GM21515 (cell line): ENCODE measurements at regions not wholly inside any gene's neighbourhood (a gene's known extent, or its start where the extent isn't known, plus 50 kb on each side); places are given as distances from the start of the nearest gene placed in this dataset.

Experiments
- ATAC-seq: cut with Tn5 transposase; IDR thresholded peaks from one replicate; pipeline ENCODE4 v1.9.1; 2021; ENCODE audit not compliant: unreplicated experiment

GRCh38 chr4:148831945-148832344 lies 389.7 kb upstream of the NR3C2 start:
- no peak for ATAC-seq

- ATAC-seq: no peak
Measured at GRCh38 chr4:148828291-148828690, 386.1 kb upstream of the NR3C2 start.

DNA sequence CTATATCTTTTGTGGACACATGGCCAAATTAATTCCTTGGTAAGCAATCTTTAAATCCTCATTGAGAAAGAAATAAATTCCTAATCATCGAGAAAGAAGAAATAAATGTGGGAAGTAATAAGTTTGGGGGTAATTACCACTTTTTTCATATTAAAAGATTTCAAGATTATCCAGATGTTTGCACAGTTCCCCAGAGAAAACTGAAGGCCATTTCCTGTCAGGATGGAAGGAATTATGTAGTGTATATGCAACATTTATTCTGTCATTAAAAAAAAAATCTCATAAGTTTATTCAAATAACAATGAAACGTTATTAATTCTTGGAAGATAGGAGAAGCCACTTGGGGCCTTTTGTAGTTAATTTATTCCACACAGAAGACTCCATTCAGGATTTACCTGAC lies 385.6 kb upstream of the NR3C2 start:
- no peak for ATAC-seq

- ATAC-seq: no peak
Measured at GRCh38 chr4:148823419-148823769, 381.2 kb upstream of the NR3C2 start.

DNA sequence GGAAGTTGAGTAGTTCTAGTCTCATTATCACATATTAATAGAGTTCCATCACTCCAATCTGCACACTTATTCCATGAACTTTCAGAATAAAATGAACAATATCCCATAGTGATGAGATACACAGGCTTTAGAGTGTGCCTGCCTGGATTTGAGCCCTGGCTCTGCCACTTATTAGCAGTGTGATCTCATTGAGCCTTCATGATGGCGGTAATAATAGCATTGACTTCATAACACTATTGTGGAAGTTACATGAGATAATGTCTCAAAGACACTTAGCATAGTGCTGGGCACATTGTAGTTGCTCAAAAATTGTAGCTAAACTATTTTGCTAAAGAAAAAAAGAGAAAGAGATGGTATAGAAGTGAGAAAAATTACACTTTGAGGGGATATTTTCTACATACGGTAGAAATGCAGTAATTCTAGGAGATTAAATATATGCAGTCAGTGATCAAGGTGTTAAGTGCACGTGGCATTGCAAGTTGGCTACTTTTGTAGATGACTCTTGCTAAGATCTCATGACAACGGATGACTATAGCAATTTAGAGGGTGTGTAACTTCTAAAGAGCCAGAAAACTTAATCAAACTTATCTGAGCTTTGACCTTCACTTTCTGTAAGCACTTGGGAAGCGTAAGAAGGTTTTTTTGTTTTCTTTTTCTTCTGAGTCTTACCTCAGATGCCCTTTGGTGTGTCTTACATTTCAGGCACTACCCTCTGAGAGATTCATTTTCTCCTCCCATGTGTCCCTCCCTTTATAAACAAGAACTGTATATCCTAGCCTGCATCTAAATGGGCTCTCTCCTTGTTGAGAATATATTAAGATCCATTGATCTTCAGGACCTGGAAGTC lies 380.6 kb upstream of the NR3C2 start:
- ATAC-seq: no peak

DNA sequence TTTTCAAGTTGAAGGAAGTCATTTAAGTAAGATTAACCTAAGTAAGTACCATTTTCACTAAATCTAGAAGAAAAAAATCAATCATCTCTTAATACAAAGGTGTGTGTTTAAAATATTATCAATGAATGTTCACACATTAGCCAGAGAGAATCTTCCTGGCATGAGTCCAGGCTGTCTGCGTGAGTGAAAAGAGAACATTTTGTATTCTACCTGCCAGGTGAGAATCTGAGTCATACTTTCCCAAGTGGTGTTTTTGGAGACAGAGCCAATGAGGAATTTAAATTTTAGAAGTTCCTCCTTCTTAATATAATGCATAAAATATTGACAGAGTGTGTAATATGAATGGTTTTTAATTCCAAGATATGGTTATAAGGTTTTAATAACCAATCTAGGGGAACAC lies 371.8 kb upstream of the NR3C2 start:
- no peak for ATAC-seq

GRCh38 chr4:148813289-148813688 lies 371.1 kb upstream of the NR3C2 start:
- ATAC-seq: no peak

- no peak for ATAC-seq
Measured at GRCh38 chr4:148812101-148812500, 369.9 kb upstream of the NR3C2 start.

DNA sequence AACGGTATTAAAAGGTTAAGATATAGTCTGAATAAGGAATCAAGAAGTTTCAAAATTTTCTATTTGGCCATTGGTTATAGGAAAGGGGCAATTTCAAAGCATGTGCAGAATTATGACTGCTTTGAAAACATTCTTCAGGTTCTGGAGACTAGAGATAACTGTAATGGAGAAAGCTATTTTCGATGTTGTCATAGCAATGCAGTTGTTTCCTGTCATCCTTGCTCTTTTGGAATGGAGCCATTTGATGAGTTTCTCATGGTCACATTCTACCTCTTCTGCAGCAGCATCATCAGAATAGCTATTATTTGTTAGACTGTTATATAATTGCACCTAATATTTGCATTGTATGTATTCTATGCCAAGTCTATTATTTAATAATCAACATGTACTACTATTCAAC lies 368.2 kb upstream of the NR3C2 start:
- ATAC-seq: no peak

DNA sequence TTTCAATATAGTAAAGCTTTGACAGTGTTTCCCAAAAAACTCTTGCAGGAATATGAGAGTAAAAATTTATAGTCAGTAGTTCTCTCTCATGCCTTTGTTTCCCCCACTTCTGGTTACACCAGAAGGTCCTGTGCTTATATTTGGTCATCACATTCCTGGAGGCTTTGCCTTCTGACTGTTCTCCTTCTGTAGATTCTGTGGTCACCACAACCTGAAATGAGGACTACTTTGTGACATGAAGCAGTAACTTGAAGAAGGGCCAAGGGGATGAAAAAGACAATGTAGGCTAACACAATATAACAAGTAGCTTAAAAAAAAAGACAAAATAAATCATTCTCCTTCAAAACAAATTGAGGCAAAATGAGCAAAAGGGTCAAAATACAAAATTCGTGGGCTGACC lies 366.2 kb upstream of the NR3C2 start:
- ATAC-seq: no peak

DNA sequence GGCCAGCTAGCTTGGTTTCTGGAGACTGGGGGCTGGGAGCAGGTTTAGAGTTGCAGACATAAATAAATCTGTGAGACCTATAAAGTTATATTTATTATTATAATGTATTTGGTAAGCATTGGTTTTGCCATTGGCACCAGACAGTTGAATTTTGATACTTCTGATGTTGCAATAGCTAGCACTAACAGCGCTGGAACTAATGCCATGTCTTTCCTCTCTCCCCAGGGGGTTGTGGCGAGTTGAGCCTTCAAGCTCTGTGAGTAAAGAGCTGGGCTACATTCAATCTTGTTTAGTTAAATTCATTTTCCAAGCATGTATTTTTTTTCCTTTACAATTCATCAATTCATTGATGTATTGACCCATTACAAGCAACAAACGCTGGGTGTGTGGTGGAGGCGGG lies 358.7 kb upstream of the NR3C2 start:
- no peak for ATAC-seq

- ATAC-seq: no peak
Measured at GRCh38 chr4:148800336-148800885, 358.2 kb upstream of the NR3C2 start.

DNA sequence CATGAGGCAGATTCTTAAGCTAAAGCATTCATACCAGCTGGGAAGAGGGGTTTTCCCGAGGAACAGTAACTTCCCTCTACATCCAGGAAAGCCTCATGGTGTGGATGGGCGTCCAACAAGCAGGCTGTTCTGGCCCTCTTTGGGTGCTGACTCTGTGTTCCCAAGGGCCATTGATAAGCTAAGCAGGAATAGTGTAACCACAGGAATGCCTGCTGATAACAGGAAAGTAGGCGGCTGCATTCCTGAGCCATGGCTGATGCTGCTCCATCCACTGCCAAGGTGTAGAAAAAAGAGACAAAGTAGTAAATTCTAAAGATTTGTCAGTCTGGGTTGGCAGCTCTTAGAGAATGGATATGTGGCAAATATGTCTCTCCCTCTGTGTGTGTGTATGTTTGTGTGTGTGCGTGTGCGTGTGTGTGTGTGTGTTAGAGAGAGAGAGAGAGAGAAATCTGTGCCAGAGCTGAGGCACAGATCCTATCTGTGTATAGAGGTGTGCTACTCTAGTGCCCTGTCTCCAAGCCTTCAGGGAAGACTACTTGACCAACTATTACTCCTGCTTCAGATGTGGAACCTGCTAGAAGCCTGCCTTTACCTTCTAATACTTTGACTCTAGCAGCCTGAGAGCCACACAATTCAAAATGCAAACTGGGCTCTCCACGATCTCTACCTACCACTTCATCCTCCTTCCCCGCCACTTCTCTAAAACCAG lies 353.1 kb upstream of the NR3C2 start:
- ATAC-seq: no peak

GRCh38 chr4:148793221-148793620 lies 351.0 kb upstream of the NR3C2 start:
- no peak for ATAC-seq

GRCh38 chr4:148790691-148791090 lies 348.5 kb upstream of the NR3C2 start:
- ATAC-seq: no peak

GRCh38 chr4:148790246-148790645 lies 348.0 kb upstream of the NR3C2 start:
- no peak for ATAC-seq

GRCh38 chr4:148787831-148788477 lies 345.7 kb upstream of the NR3C2 start:
- no peak for ATAC-seq

DNA sequence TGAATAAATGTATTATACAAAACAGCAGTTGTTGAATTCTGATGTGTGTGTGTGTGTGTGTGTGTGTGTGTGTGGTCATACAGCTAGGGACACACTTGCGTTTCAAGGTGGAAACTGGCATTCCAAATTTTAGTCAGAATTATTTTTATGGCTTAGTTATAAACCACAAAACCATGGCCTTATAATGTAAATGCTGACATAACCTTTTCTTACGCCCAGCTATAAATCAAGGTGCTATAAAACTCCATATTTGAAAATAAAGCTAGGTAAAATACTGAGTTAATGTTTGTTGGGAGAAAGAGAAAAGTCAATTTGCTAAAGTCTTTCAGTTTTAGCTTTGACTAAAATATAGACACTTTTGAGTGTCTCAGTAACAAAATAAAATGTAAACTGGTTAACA lies 345.1 kb upstream of the NR3C2 start:
- no peak for ATAC-seq

DNA sequence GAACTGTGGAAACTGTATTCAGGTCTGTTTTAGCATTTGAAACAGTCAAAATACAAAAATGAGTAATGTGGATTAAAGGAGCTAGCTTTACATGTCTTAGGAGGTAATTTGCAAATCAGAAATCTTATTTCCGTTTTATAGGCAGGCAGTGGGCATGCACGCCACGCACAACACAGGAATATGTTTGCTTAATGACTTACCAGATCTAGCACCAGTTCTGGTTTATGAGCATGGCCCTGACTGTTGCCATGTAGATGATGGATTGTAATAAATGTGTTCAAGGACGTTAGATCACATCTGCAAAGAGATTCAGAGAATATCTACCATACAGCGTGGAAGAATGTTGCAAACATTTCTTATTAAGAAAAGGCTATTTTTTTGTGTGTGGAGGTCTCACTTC lies 344.5 kb upstream of the NR3C2 start:
- no peak for ATAC-seq

DNA sequence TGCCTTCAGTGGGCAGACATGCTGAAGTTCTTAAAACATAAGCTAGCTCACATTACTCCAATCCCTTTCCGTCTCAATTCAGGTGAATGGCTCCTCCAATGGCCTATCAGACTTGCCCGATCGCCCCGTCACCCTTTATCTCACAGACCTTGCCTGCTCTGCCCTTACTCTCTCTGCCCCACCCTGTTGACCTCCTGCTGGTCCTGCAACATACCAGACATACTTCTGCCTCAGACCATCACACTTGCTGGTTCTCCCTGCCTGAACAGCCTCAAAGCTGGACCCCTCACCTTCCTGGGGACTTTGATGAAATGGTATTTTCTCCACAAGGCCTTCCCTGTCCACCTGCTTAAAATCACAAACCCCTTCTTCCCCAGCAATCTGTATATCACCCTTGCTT lies 340.1 kb upstream of the NR3C2 start:
- no peak for ATAC-seq

DNA sequence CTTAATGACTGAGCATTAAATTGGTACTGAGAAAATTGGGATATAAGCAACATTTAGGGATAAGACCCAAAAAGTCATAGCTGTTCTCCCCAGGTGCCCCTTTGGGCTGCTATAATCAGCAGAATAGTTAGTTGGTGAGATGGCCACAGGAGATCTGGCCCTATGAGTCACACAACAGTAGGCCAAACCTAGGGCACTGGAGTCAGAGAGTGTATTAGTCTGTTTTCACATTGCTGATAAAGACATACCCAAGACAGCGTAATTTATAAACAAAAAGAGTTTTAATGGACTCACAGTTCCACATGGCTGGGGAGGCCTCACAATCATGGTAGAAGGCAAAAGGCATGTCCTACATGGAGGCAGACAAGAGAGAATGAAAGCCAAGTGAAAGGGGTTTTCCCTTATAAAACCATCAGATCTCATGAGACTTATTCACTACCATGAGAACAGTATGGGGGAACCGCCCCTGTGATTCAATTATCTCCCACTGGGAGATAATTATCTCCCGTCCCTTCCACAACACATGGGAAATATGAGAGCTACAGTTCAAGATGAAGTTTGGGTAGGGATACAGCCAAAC lies 338.3 kb upstream of the NR3C2 start:
- no peak for ATAC-seq
